ENCODE measurements at regions not wholly inside any gene's neighbourhood (a gene's known extent, or its start where the extent isn't known, plus 50 kb on each side); places are given as distances from the start of the nearest gene placed in this dataset.

DNA sequence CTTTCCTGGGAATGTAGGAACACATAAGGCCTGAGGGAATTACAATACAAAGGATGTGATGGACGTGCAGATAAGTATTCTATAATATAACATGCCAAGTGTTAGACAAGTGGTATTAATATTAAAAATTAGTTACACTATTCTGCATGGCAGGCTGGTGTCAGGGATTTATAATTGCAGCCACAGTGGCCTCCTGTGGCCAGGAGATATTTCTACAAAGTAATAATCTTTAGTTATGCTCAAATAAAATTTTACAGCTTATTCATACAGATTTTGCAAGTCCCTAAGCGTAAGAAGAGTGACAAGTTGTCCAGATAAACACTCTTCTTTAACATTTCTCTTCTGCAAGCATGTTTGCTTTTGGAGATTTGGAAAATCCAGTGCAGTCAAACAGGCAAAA lies 90.4 kb upstream of the CBLN2 start:
- TF ChIP-seq, protein P1, sequence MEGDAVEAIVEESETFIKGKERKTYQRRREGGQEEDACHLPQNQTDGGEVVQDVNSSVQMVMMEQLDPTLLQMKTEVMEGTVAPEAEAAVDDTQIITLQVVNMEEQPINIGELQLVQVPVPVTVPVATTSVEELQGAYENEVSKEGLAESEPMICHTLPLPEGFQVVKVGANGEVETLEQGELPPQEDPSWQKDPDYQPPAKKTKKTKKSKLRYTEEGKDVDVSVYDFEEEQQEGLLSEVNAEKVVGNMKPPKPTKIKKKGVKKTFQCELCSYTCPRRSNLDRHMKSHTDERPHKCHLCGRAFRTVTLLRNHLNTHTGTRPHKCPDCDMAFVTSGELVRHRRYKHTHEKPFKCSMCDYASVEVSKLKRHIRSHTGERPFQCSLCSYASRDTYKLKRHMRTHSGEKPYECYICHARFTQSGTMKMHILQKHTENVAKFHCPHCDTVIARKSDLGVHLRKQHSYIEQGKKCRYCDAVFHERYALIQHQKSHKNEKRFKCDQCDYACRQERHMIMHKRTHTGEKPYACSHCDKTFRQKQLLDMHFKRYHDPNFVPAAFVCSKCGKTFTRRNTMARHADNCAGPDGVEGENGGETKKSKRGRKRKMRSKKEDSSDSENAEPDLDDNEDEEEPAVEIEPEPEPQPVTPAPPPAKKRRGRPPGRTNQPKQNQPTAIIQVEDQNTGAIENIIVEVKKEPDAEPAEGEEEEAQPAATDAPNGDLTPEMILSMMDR (conservative IDR thresholded peaks at IDR 0.05), result peak; percentile 65
- no peak for TF ChIP-seq ZFX (IDR thresholded peaks at IDR 0.05)

Measured in C4-2B (cell line).